Erythroblast (primary cell): ENCODE measurements at regions not wholly inside any gene's neighbourhood (a gene's known extent, or its start where the extent isn't known, plus 50 kb on each side); places are given as distances from the start of the nearest gene placed in this dataset.

ENCODE experiments used
- GATA1 ChIP-seq: IDR thresholded peaks from 2 replicates; pipeline ENCODE4 v1.6.1; 2011; ENCODE audit warnings: low read depth, mild to moderate bottlenecking, control low read depth, low read length, moderate library complexity
- POLR2A ChIP-seq: IDR thresholded peaks from 2 replicates; pipeline ENCODE4 v1.6.1; 2011; ENCODE audit warnings: mild to moderate bottlenecking, low read length

DNA sequence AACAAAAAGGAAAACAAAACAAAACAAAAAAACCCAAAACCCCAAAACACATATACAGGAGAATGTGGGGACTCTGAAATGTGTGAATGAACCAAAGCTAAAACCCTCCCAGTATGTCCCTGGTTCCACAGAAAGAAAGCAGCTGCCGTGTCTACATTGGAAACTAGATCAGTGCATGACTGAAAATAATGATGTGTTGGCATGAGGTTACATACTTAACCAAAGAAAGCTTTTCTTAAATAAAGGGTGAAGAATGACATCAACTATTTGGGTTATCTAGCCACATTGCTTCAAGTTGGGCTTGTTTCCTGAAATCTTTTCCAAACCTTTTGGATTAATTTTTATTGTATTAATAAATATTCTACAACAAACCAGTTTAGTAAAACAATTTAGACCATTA, 91.9 kb upstream of the FN1 start:
- no peak for TF ChIP-seq POLR2A
- TF ChIP-seq GATA1: no peak
